ENCODE measurements at regions not wholly inside any gene's neighbourhood (a gene's known extent, or its start where the extent isn't known, plus 50 kb on each side); places are given as distances from the start of the nearest gene placed in this dataset.
"Not testable (repeated sequence)": the region's sequence is repeated elsewhere in the genome, so short reads cannot be mapped to it uniquely, and the experiment has no call there.

DNA sequence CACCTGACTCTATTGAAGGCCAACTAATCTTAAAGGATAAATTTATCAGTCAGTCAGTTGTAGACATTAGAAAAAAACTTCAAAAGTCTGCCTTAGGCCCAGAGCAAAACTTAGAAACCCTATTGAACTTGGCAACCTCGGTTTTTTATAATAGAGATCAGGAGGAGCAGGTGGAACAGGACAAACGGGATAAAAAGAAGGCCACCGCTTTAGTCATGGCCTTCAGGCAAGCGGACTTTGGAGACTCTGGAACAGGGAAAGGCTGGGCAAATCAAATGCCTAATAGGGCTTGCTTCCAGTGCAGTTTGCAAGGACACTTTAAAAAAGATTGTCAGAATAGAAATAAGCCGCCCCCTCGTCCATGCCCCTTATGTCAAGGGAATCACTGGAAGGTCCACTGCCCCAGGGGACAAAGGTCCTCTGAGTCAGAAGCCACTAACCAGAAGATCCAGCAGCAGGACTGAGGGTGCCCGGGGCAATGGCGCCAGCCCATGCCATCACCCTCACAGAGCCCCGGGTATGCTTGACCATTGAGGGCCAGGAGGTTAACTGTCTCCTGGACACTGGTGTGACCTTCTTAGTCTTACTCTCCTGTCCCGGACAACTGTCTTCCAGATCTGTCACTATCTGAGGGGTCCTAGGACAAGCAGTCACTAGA, 98.5 kb downstream of the ZNF467 start:
- DNase-seq; H3K4me3 Mint-ChIP-seq; H3K27ac Mint-ChIP-seq; CTCF ChIA-PET; POLR2A ChIA-PET; H3K4me1 Mint-ChIP-seq; H3K36me3 Mint-ChIP-seq (ENCODE audit: low read depth); H3K9me3 Mint-ChIP-seq: not testable (repeated sequence)
- peaks cover 47% of the 10 kb centered on the region for H3K27me3 Mint-ChIP-seq

DNA sequence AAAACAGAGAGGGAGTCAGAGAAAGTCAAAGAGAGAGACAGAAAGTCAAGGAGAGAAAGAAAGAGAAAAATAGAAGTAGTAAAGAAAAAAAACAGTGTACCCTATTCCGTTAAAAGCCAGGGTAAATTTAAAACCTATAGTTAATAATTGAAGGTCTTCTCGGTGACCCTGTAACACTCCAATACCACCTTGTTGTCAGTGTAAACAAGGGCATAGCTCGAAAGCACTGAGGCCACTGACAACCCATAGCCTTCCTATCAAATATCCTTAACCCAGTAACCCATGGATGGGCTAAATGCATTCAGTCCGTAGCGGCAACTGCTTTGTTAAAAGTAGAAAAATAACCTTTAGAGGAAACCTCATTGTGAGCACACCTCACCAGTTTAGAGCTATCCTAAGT, 100.4 kb downstream of the ZNF467 start:
- ChIA-PET POLR2A (no interaction called here), CTCF (interaction anchor here (1.9 kb wide), 1 partner anchor 10 kb away, joined by 5 read pairs; no protein-coding TSS in a partner anchor)
- Mint-ChIP-seq H3K9me3 (no peaks in the 10 kb centered on the region), H3K36me3 (ENCODE audit: low read depth) (no peaks in the 10 kb centered on the region), H3K4me3 (no peak overlapping the region), H3K27ac (no peak overlapping the region), H3K4me1 (no peaks in the 10 kb centered on the region), H3K27me3 (peaks cover 42% of the 10 kb centered on the region)
- no peak for DNase-seq

DNA sequence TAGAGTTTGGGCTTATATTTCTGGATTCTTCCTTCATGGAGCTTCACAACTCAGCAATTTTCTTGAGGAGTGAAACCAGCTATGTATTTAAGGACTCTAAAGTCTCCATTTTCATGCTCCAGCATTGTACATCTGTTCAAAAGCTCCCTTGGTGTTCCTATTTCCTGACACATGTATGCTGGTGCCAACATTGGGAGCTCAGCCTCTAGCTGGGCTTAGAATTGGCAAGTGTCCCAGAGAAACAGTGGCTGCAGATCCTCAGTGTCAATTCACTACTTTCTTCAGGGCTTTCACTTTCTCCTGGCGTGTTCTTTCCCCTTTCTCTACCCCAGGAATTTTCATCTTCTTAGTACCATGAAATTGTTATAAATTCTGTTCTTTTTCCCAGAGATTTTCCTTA, 103.1 kb downstream of the ZNF467 start:
- Mint-ChIP-seq H3K36me3 (ENCODE audit: low read depth) (no peaks in the 10 kb centered on the region), H3K27me3 (peaks cover 60% of the 10 kb centered on the region), H3K27ac (no peak overlapping the region), H3K9me3 (no peaks in the 10 kb centered on the region), H3K4me1 (no peaks in the 10 kb centered on the region), H3K4me3 (no peak overlapping the region)
- ChIA-PET POLR2A (no interaction called here), CTCF (no interaction called here)
- no peak for DNase-seq

DNA sequence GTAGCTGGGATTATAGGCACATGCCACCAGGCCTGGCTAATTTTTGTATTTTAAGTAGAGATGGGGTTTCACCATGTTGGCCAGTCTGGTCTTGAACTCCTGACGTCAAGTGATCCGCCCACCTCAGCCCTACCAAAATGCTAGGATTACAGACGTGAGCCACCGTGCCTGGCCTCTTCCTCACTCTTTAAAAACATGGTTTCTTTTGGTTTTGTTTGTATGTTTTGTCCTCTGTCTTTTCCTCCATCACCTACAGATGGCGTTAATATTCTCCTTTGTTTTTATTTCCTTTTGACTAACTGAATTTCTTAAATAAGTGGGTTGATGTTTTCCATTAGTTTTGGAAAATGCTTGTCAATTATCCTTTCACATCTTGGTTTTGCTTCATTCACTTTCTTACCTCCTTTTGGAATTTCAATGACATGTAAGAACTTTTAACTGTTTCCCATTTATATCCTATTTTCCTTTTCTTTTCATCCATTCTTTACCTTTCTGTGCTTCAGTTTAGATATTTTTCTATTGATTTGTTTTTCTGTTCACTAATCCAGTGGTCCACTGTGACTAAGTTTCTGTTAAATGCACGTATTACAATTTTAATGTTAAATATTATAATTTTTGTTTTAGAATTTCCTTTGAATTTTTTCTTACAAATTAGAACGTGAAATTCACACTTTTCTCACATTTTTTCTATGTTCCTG, 104.1 kb downstream of the ZNF467 start:
- DNase-seq, result no peak

GRCh38 chr7:149666360-149666945, 106.9 kb downstream of the ZNF467 start:
- Mint-ChIP-seq H3K4me3 (no peak overlapping the region), H3K36me3 (ENCODE audit: low read depth) (no peaks in the 10 kb centered on the region), H3K27ac (no peak overlapping the region), H3K4me1 (no peaks in the 10 kb centered on the region), H3K27me3 (peaks cover 54% of the 10 kb centered on the region), H3K9me3 (no peaks in the 10 kb centered on the region)
- no peak for DNase-seq
- ChIA-PET CTCF (no interaction called here), POLR2A (no interaction called here)

More for the DNA sequence above, 104.1 kb downstream of the ZNF467 start:
- Mint-ChIP-seq H3K27me3 (peaks cover 60% of the 10 kb centered on the region), H3K9me3 (no peaks in the 10 kb centered on the region), H3K4me3 (no peak overlapping the region), H3K27ac (no peak overlapping the region), H3K4me1 (no peaks in the 10 kb centered on the region), H3K36me3 (ENCODE audit: low read depth) (no peaks in the 10 kb centered on the region)
- POLR2A ChIA-PET, result no interaction called here
- CTCF ChIA-PET, result no interaction called here

DNA sequence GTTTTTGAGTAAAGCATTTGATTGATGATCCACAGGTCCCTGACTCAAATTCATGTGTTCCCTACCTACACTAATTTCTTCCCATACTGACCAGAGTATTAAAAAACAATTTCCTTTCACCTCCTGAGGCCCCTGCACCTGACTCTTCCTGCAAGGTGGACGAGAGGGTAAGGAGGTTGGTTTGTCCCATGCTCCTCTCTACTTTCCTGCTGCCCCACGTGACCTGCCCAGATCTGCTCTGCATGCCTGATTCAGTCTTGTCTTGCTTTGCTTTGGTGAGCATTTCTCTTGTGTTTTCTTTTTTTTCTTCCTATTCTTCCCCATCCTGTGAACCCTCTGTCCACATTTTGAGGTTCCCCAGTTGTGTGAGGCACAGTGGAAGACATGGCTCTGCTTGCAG, 107.8 kb downstream of the ZNF467 start:
- H3K4me1 Mint-ChIP-seq; H3K27ac Mint-ChIP-seq; H3K4me3 Mint-ChIP-seq; H3K36me3 Mint-ChIP-seq (ENCODE audit: low read depth); DNase-seq; H3K9me3 Mint-ChIP-seq; CTCF ChIA-PET; POLR2A ChIA-PET: not testable (repeated sequence)
- H3K27me3 Mint-ChIP-seq, result peaks cover 58% of the 10 kb centered on the region

GRCh38 chr7:149664666-149665065, 108.7 kb downstream of the ZNF467 start:
- CTCF ChIA-PET, result no interaction called here
- Mint-ChIP-seq H3K27ac (no peak overlapping the region), H3K9me3 (no peaks in the 10 kb centered on the region), H3K27me3 (peaks cover 62% of the 10 kb centered on the region), H3K36me3 (ENCODE audit: low read depth) (no peaks in the 10 kb centered on the region), H3K4me3 (no peak overlapping the region), H3K4me1 (no peaks in the 10 kb centered on the region)
- POLR2A ChIA-PET, result no interaction called here
- DNase-seq, result no peak

GRCh38 chr7:149664176-149664575, 109.2 kb downstream of the ZNF467 start:
- H3K36me3 Mint-ChIP-seq (ENCODE audit: low read depth), result no peaks in the 10 kb centered on the region
- DNase-seq, result no peak
- no peaks in the 10 kb centered on the region for H3K4me1 Mint-ChIP-seq
- POLR2A ChIA-PET, result no interaction called here
- H3K9me3 Mint-ChIP-seq, result no peaks in the 10 kb centered on the region
- no peak overlapping the region for H3K27ac Mint-ChIP-seq
- CTCF ChIA-PET, result interaction anchor here (1.3 to 2.9 kb wide), 3 partner anchors 39 to 135 kb away, joined by 3 to 12 read pairs (median 10); no protein-coding TSS in a partner anchor
- peaks cover 61% of the 10 kb centered on the region for H3K27me3 Mint-ChIP-seq
- H3K4me3 Mint-ChIP-seq, result no peak overlapping the region

- POLR2A ChIA-PET, result no interaction called here
- peaks cover 60% of the 10 kb centered on the region for H3K27me3 Mint-ChIP-seq
- CTCF ChIA-PET, result interaction anchor here (1.1 to 2.9 kb wide), 16 partner anchors 9 to 157 kb away, joined by 3 to 12 read pairs (median 4); no protein-coding TSS in a partner anchor
Measured at GRCh38 chr7:149662591-149663095, 110.7 kb downstream of the ZNF467 start.

GRCh38 chr7:149655784-149656183, 117.6 kb downstream of the ZNF467 start:
- Mint-ChIP-seq H3K4me1 (no peaks in the 10 kb centered on the region), H3K4me3 (no peak overlapping the region), H3K27ac (no peak overlapping the region), H3K27me3 (peaks cover 52% of the 10 kb centered on the region), H3K9me3 (peaks cover 5% of the 10 kb centered on the region), H3K36me3 (ENCODE audit: low read depth) (no peaks in the 10 kb centered on the region)
- ChIA-PET POLR2A (no interaction called here), CTCF (no interaction called here)
- DNase-seq, result no peak

More at GRCh38 chr7:149662591-149663095, 110.7 kb downstream of the ZNF467 start:
- Mint-ChIP-seq H3K36me3 (ENCODE audit: low read depth) (no peaks in the 10 kb centered on the region), H3K4me3 (no peak overlapping the region), H3K27ac (no peak overlapping the region), H3K9me3 (no peaks in the 10 kb centered on the region), H3K4me1 (no peaks in the 10 kb centered on the region)
- DNase-seq, result peak; percentile 73

DNA sequence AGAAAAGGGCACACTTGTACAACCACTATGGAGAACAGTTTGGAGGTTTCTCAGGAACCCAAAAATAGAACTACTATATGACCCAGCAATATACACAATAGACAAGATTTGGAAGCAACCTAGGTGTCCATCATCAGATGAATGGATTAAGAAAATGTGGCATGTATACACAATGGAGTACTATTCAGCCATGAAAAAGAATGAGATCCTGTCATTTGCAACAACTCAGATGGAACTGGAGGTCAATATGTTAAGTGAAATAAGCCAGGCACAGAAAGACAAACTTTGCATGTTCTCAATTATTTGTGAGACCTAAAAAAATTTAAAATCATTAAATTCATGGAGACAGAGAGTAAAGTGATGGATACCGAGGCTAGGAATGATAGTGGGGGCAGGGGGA, 118.8 kb downstream of the ZNF467 start:
- peaks cover 46% of the 10 kb centered on the region for H3K27me3 Mint-ChIP-seq

GRCh38 chr7:149650190-149650589, 123.2 kb downstream of the ZNF467 start:
- H3K36me3 Mint-ChIP-seq (ENCODE audit: low read depth); H3K9me3 Mint-ChIP-seq; POLR2A ChIA-PET; DNase-seq; H3K27ac Mint-ChIP-seq; H3K4me1 Mint-ChIP-seq; H3K4me3 Mint-ChIP-seq: not testable (repeated sequence)
- peaks cover 50% of the 10 kb centered on the region for H3K27me3 Mint-ChIP-seq
- CTCF ChIA-PET, result interaction anchor here (1.4 kb wide), 1 partner anchor 12 kb away, joined by 5 read pairs; no protein-coding TSS in a partner anchor

More for the DNA sequence above, 118.8 kb downstream of the ZNF467 start:
- CTCF ChIA-PET, result no interaction called here
- no peak for DNase-seq
- Mint-ChIP-seq H3K9me3 (peaks cover 5% of the 10 kb centered on the region), H3K4me3 (no peak overlapping the region), H3K27ac (no peak overlapping the region), H3K36me3 (ENCODE audit: low read depth) (no peaks in the 10 kb centered on the region), H3K4me1 (no peaks in the 10 kb centered on the region)
- POLR2A ChIA-PET, result no interaction called here

- Mint-ChIP-seq H3K27me3 (peaks cover 23% of the 10 kb centered on the region), H3K4me1 (no peaks in the 10 kb centered on the region), H3K27ac (no peak overlapping the region), H3K9me3 (no peaks in the 10 kb centered on the region), H3K4me3 (no peak overlapping the region), H3K36me3 (ENCODE audit: low read depth) (no peaks in the 10 kb centered on the region)
- DNase-seq, result no peak
- POLR2A ChIA-PET, result no interaction called here
- CTCF ChIA-PET, result no interaction called here
Measured at GRCh38 chr7:149644754-149645153, 128.6 kb downstream of the ZNF467 start.
